ENCODE measurements at regions not wholly inside any gene's neighbourhood (a gene's known extent, or its start where the extent isn't known, plus 50 kb on each side); places are given as distances from the start of the nearest gene placed in this dataset.

DNA sequence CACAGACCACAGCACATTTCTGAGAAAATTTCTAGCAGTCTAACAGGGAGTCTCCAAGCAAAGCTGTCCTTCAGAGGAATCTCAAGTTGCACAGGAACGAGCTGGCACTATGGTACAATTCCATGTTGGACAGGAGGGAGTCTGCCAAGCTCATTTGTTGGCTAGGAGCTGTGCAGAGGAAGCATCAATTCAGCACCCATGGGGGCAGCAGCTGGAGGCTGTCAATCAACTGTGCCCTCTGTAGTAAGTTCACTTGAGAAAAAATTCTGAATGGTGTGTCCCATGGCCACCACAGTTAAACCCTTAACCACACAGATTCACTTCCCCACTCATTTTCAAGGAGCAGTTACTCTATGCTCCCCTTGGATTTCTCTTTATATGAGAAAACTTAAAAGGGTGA, 298.5 kb upstream of the PPP2R3A start:
- H3K36me3 Mint-ChIP-seq = no peaks in the 10 kb centered on the region
- no peaks in the 10 kb centered on the region for H3K36me3 ChIP-seq (replicated peaks in 1 of 2; ENCODE audit: control insufficient read depth in 1 of 2, insufficient read depth in 2 of 2, low read length in 2 of 2)
- H3K4me2 ChIP-seq (replicated peaks; ENCODE audit: extremely low read depth, low read length, poor library complexity, severe bottlenecking) = no peak overlapping the region
- peaks cover 0 to 8% (median 0%) of the 10 kb centered on the region in 7 donors for H3K9me3 Mint-ChIP-seq
- no peaks in the 10 kb centered on the region for H3K4me1 Mint-ChIP-seq
- no peak overlapping the region for H3K4me3 Mint-ChIP-seq
- no peak for DNase-seq
- H3K27ac Mint-ChIP-seq = no peak overlapping the region
- H3K79me2 ChIP-seq (ENCODE audit: insufficient read depth, low read length) = no peaks in the 10 kb centered on the region
- no peaks in the 10 kb centered on the region for H3K4me1 ChIP-seq (ENCODE audit: control insufficient read depth in 1 of 2, insufficient read depth in 2 of 2, low read length in 2 of 2)
- H3K27me3 ChIP-seq (ENCODE audit: control insufficient read depth in 2 of 2, insufficient read depth in 2 of 2, low read length in 2 of 2) = no peaks in the 10 kb centered on the region
- H4K20me1 ChIP-seq (ENCODE audit: insufficient read depth, low read length) = no peaks in the 10 kb centered on the region
- no peak overlapping the region for H3K4me3 ChIP-seq (replicated peaks in 1 of 3; ENCODE audit: low read depth in 2 of 3, low read length in 3 of 3)
- H3K9me3 ChIP-seq (replicated peaks in 1 of 2; ENCODE audit: control insufficient read depth in 1 of 2, insufficient read depth in 1 of 2, low read length in 2 of 2) = peaks cover 4 to 5% of the 10 kb centered on the region in 2 donors
- peaks cover 0 to 1% (median 0%) of the 10 kb centered on the region in 3 donors for H3K27me3 Mint-ChIP-seq (ENCODE audit: low read depth in 3 of 3)
- no peak overlapping the region for H3K9ac ChIP-seq (ENCODE audit: insufficient read depth, low read length, poor library complexity, severe bottlenecking)
- no peak overlapping the region for H3K27ac ChIP-seq (ENCODE audit: low read depth in 1 of 2, low read length in 2 of 2)
- no peak overlapping the region for H2AFZ ChIP-seq (ENCODE audit: insufficient read depth, low read depth, low read length, poor library complexity, severe bottlenecking)
- intact Hi-C loops (cut with micrococcal nuclease) = no loop called here
- WGBS (ENCODE audit: insufficient coverage) = 33% methylated on average over 1 of the region's 1 CpG
- TF ChIP-seq, protein P1, sequence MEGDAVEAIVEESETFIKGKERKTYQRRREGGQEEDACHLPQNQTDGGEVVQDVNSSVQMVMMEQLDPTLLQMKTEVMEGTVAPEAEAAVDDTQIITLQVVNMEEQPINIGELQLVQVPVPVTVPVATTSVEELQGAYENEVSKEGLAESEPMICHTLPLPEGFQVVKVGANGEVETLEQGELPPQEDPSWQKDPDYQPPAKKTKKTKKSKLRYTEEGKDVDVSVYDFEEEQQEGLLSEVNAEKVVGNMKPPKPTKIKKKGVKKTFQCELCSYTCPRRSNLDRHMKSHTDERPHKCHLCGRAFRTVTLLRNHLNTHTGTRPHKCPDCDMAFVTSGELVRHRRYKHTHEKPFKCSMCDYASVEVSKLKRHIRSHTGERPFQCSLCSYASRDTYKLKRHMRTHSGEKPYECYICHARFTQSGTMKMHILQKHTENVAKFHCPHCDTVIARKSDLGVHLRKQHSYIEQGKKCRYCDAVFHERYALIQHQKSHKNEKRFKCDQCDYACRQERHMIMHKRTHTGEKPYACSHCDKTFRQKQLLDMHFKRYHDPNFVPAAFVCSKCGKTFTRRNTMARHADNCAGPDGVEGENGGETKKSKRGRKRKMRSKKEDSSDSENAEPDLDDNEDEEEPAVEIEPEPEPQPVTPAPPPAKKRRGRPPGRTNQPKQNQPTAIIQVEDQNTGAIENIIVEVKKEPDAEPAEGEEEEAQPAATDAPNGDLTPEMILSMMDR (IDR thresholded peaks at IDR 0.05) = no peak

DNA sequence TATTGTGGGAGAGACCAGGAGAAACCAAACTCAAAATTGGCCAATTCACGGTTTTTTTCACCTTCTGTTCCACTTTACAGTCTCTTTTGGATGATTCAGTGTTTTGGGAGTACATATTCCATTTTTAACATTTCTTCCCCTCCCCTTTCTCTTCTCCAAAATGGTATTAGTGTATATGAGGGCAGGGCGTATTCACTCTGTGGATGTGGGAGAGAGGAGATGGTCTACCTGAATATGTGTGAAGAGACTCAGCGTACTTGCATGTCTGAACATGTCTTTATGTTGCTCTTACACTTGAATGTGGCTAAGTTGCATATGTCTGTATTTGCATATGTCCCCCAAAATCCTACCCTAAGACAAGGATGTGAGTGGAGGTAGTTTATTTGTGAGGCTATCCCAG, 291.0 kb upstream of the PPP2R3A start:
- peaks cover 7 to 16% (median 10%) of the 10 kb centered on the region in 7 donors for H3K9me3 Mint-ChIP-seq
- H3K4me1 Mint-ChIP-seq = no peaks in the 10 kb centered on the region
- no peak for DNase-seq
- peaks cover 8 to 12% of the 10 kb centered on the region in 2 donors for H3K9me3 ChIP-seq (replicated peaks in 1 of 2; ENCODE audit: control insufficient read depth in 1 of 2, insufficient read depth in 1 of 2, low read length in 2 of 2)
- H3K27me3 Mint-ChIP-seq (ENCODE audit: low read depth in 3 of 3) = peaks cover 0 to 1% (median 0%) of the 10 kb centered on the region in 3 donors
- H3K27me3 ChIP-seq (ENCODE audit: control insufficient read depth in 2 of 2, insufficient read depth in 2 of 2, low read length in 2 of 2) = no peaks in the 10 kb centered on the region
- H3K4me1 ChIP-seq (ENCODE audit: control insufficient read depth in 1 of 2, insufficient read depth in 2 of 2, low read length in 2 of 2) = no peaks in the 10 kb centered on the region
- WGBS (ENCODE audit: insufficient coverage) = no CpG with 5 or more reads among the region's 3 CpGs
- intact Hi-C loops (cut with micrococcal nuclease) = no loop called here
- H3K79me2 ChIP-seq (ENCODE audit: insufficient read depth, low read length) = no peaks in the 10 kb centered on the region
- no peak overlapping the region for H3K27ac ChIP-seq (ENCODE audit: low read depth in 1 of 2, low read length in 2 of 2)
- no peak overlapping the region for H2AFZ ChIP-seq (ENCODE audit: insufficient read depth, low read depth, low read length, poor library complexity, severe bottlenecking)
- H3K27ac Mint-ChIP-seq = no peak overlapping the region
- H3K9ac ChIP-seq (ENCODE audit: insufficient read depth, low read length, poor library complexity, severe bottlenecking) = no peak overlapping the region
- H3K4me3 ChIP-seq (replicated peaks in 1 of 3; ENCODE audit: low read depth in 2 of 3, low read length in 3 of 3) = no peak overlapping the region
- no peaks in the 10 kb centered on the region for H3K36me3 ChIP-seq (replicated peaks in 1 of 2; ENCODE audit: control insufficient read depth in 1 of 2, insufficient read depth in 2 of 2, low read length in 2 of 2)
- no peak overlapping the region for H3K4me3 Mint-ChIP-seq
- no peaks in the 10 kb centered on the region for H4K20me1 ChIP-seq (ENCODE audit: insufficient read depth, low read length)
- H3K36me3 Mint-ChIP-seq = no peaks in the 10 kb centered on the region
- no peak overlapping the region for H3K4me2 ChIP-seq (replicated peaks; ENCODE audit: extremely low read depth, low read length, poor library complexity, severe bottlenecking)
- TF ChIP-seq, protein P1 (IDR thresholded peaks at IDR 0.05) = no peak
